Activated naive CD4-positive, alpha-beta T cell treated with anti-CD3 and anti-CD28 coated beads, Interleukin-2, amount 50 U/mL, for 72 hours (primary cell): ENCODE measurements at regions not wholly inside any gene's neighbourhood (a gene's known extent, or its start where the extent isn't known, plus 50 kb on each side); places are given as distances from the start of the nearest gene placed in this dataset.
"Not testable (repeated sequence)": the region's sequence is repeated elsewhere in the genome, so short reads cannot be mapped to it uniquely, and the experiment has no call there.

Experiments
- ATAC-seq, 2 donors: fragments of 150-1000 bp; cut with Tn5 transposase; 2 replicates each; pipeline ENCODE4 v1.10.0; 2021; ENCODE audit warnings: mild to moderate bottlenecking in 2 of 2, moderate library complexity in 2 of 2
- DNase-seq, 2 donors: peaks; one replicate each; pipeline ENCODE4 v3.0.0; 2021 to 2022; ENCODE audit warnings: low spot score in 2 of 2
- H3K27ac Mint-ChIP-seq, 2 donors: one replicate each; pipeline ENCODE4 v1.8.0; 2022; ENCODE audit warnings: mild to moderate bottlenecking in 2 of 2, mixed read lengths in 2 of 2
- H3K36me3 Mint-ChIP-seq, 2 donors: one replicate each; pipeline ENCODE4 v1.8.0; 2022; ENCODE audit warnings: mixed read lengths in 2 of 2
- H3K9me3 Mint-ChIP-seq, 2 donors: one replicate each; pipeline ENCODE4 v1.8.0; 2022; ENCODE audit warnings: mixed read lengths in 2 of 2

DNA sequence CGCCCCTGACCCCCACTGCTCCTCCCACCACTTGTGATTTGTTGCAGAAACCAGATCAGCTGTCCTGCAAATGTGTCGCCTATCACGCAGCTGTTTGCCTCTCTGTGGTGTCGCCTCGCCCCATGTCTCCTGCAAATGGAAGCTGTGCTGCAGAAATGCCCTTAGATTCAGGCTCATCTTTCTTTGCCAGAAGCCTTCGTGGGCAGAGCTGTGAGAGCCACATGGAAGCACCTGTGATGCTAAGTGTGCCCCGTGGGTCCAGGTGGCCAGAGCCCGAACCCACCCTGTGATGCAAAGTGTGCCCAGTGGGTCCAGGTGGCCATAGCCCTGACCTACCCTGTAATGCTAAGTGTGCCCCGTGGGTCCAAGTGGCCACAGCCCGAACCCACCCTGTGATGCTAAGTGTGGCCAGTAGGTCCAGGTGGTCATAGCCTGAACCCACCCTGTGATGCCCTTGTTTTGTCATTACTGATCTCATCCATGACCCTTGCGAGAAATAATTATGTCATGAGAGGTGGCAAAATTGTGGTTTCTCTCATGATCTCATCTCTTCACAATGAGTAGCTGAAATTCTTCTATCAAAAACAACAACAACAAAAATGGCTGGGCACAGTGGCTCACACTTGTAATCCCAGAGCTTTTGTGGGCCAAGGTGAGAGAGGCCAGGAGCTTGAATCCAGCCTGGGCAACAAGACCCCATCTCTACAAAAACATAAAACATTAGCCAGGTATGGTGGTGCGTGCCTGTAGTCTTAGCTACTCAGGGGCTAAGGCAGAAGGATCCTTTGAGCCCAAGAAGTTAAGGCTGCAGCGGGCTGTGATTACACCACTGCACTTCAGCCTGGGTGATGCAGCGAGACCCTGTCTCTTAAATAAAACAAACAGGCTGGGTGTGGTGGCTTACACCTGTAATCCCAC is 187.4 kb downstream of the GOLGA6L6 start:
- ATAC-seq = peak in 1 of 2 donors; percentile 12
- Mint-ChIP-seq H3K27ac (no peak overlapping the region), H3K36me3 (no peaks in the 10 kb centered on the region), H3K9me3 (no peaks in the 10 kb centered on the region)
- DNase-seq = peak; percentile 9 to 57

DNA sequence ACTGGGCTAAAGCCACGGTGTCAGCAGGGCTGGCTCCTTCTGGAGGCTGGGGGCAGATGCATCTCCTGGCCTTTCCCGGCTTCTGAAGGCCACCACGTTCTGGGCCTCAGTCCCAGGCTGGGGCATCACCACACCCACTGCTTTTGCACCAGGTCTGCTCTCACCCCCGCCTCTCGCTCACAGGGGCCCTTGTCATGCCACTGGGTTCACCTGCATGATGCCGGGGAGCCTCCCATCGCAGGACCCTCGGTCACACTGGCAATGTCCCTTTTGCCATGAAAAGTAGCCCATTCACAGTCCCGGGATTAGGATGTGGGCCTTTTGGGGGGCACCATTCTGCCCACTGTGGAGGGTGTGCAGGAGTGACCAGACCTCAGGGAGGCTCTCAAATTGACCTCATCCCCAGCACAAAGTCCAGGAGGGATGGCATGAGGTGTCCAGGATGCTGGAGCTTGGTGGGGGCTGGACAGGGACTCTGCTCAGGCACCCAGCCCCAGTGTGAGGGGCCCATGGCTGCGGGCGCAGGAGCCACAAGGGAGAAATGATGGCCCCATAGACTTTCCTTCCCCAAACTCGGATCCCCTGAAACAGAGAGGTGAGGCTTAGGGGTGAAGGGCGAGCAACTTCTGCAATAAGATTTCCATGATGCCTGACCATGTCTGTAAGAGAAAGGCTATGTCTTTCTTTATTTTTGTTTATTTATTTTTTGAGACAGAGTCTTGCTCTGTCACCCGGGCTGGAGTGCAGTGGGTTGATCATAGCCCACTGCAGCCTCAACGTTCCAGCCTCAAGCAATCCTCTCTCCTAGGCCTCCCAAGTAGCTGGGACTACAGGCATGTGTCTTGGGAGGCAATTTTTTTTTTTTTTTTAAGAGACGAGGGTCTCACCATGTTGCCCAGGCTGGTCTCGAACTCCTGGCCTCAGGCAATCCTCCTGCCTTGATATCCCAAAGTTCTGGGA is 189.1 kb downstream of the GOLGA6L6 start:
- H3K9me3 Mint-ChIP-seq = no peaks in the 10 kb centered on the region
- DNase-seq = no peak
- no peaks in the 10 kb centered on the region for H3K36me3 Mint-ChIP-seq
- H3K27ac Mint-ChIP-seq = no peak overlapping the region
- peak in 1 of 2 donors; percentile 6 for ATAC-seq

DNA sequence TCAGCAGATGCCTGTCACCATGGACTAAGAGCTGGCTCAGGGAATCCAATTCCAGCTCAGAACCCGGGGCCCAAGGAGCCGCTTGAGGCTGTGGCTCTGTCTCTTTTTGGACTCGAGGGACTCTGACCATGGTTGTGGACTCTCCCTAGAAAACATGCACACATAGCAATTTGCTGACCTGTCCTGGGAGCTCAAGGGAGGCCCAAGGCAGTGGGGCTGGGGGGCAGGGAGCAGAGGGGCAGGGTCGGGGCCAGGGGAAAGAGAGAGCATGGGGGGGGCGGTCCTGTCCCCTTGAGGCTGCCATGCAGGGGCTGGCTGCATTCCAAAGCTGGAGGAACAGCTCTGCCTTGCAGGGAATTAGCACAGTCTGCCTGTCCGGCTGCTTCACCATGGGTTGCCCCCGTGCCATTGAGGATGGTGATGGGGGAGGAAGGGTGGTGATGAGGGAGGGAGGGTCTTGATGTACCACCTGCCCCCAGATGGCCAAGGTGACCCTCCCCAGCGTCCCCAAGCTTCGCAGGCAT is 190.1 kb downstream of the GOLGA6L6 start:
- no peak overlapping the region for H3K27ac Mint-ChIP-seq
- H3K9me3 Mint-ChIP-seq = no peaks in the 10 kb centered on the region
- ATAC-seq (no peak), DNase-seq (peak in 1 of 2 donors; percentile 11)
- no peaks in the 10 kb centered on the region for H3K36me3 Mint-ChIP-seq

DNA sequence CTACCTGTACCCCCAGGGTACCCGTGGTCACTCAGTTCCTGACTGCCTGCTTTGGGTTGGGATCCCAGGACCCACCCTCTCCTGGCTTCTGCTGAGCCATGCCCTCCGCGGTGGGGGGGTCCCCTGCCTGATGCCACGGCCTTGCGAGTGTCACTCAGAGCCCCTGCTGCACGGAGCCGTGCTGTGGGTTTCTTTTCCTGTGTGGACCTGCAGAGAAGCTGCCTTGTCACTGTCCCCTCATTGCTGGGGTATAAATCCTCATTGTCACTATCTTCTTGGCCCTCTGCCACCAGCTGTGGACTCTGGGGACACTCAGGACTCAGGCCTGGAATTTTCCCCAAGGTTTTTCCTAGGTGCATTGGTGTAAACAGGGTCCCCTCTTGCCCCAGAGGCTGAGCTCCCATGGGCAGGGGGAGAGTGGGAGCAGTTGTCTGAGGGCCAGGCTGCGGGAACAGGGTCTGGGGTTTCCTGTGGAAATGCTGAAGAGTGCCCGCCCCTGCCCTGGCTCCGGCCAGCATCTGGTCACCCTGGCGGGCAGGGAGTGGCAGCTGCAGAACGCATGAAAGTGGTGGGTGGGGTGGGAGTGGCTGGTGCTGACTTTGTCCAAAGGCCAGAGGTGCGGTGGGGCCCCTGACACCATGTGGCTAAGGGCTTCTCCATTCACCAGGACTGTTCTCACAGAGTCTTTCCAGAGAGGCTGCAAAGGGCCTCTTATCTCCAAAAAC is 191.7 kb downstream of the GOLGA6L6 start:
- no peak for ATAC-seq
- peak; percentile 7 to 58 for DNase-seq
- no peaks in the 10 kb centered on the region for H3K9me3 Mint-ChIP-seq
- peak overlapping the region; percentile 17 to 30 for H3K27ac Mint-ChIP-seq
- no peaks in the 10 kb centered on the region for H3K36me3 Mint-ChIP-seq

DNA sequence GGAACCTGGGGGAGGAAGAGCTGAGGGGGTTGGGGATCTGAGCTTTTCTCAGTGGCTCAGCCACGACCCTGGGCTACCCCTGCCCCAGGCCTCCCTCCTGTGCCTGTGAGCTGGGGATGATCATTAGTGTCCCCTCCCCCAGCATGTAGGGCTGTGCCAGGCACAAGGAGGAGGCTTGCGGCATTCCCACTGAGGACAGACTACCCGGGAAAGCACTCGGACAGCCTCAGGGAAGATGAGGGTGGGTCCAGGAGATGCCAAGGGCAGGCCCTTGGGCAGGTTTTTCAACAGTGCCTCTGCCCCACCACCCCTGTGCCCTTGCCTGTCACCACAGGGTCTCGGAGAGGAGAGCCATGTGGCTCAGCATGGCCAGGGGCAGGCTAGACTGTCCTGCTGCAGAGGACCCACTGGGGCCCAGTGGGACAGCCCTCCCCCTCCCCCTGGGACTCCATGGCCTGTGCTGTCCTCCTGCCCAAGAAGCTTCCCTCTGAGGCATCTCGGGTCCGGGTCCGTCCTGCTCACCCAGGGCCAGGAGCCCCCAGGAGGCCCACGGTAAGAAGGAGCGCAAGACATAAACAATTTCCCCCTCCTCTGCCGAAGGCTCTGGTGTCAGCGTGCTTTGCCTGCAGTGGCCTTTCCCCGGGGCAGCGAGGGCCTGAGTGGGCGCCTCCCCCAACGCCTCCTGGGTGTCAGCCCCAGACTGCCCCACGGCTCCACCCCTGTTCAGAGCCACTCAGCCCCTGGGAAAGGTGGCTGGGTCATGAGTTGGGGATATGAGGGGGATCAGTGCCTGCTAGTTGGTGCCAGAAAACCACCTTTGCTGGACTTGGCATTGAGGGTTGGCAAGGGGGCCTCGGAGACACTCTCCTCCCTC is 192.5 kb downstream of the GOLGA6L6 start:
- Mint-ChIP-seq H3K9me3 (no peaks in the 10 kb centered on the region), H3K27ac (peak overlapping the region in 1 of 2 donors; percentile 17), H3K36me3 (no peaks in the 10 kb centered on the region)
- ATAC-seq (no peak), DNase-seq (peak; percentile 15 to 58)

DNA sequence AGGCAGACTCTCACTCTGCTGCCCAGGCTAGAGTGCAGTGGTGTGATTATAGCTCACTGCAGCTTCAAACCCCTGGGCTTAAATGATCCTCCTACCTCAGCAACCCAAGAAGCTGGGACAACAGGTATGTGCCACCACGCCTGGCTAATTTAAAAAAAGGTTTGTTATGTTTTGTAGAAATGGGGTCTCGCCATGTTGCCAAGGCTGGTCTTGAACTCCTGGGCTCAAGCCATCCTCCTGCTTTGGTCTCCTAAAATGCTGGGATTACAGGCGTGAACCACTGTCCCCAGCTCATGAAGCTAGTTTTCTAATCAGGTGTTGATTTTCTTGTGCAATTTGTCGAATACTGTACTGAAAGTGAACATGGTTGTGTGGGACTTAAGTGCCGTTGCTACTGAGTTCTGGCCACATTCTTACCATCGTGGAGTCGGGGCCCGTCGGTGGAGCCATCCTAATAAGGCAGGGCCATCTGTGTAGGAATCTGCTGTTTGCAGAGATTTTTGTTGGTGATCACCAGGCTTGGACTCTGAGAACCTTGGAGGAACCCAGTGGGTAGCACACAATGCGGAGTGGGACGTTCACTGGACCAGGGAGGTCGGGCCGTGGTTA is 193.2 kb downstream of the GOLGA6L6 start:
- DNase-seq (no peak), ATAC-seq (no peak)
- H3K9me3 Mint-ChIP-seq = no peaks in the 10 kb centered on the region
- H3K27ac Mint-ChIP-seq = no peak overlapping the region
- no peaks in the 10 kb centered on the region for H3K36me3 Mint-ChIP-seq

GRCh38 chr15:20346082-20346805 is 195.4 kb downstream of the GOLGA6L6 start:
- Mint-ChIP-seq H3K27ac (no peak overlapping the region), H3K9me3 (no peaks in the 10 kb centered on the region)
- peak; percentile 3 to 55 for DNase-seq

GRCh38 chr15:20345401-20345958 is 196.1 kb downstream of the GOLGA6L6 start:
- no peaks in the 10 kb centered on the region for H3K36me3 Mint-ChIP-seq
- peak in 1 of 2 donors; percentile 56 for DNase-seq
- ATAC-seq = no peak
- H3K9me3 Mint-ChIP-seq = no peaks in the 10 kb centered on the region
- H3K27ac Mint-ChIP-seq = no peak overlapping the region

More at GRCh38 chr15:20346082-20346805, 195.4 kb downstream of the GOLGA6L6 start:
- ATAC-seq = no peak
- no peaks in the 10 kb centered on the region for H3K36me3 Mint-ChIP-seq

GRCh38 chr15:20344601-20345400 is 196.8 kb downstream of the GOLGA6L6 start:
- H3K36me3 Mint-ChIP-seq = no peaks in the 10 kb centered on the region
- ATAC-seq (no peak), DNase-seq (peak in 1 of 2 donors; percentile 56)
- H3K27ac Mint-ChIP-seq = no peak overlapping the region
- no peaks in the 10 kb centered on the region for H3K9me3 Mint-ChIP-seq

GRCh38 chr15:20343395-20344211 is 198.0 kb downstream of the GOLGA6L6 start:
- peak in 1 of 2 donors; percentile 55 for DNase-seq
- not testable (repeated sequence) for ATAC-seq

GRCh38 chr15:20342601-20343394 is 198.8 kb downstream of the GOLGA6L6 start:
- H3K36me3 Mint-ChIP-seq = not testable (repeated sequence)

More at GRCh38 chr15:20343395-20344211, 198.0 kb downstream of the GOLGA6L6 start:
- H3K36me3 Mint-ChIP-seq, H3K27ac Mint-ChIP-seq, H3K9me3 Mint-ChIP-seq: not testable (repeated sequence)

More at GRCh38 chr15:20342601-20343394, 198.8 kb downstream of the GOLGA6L6 start:
- H3K27ac Mint-ChIP-seq, DNase-seq, ATAC-seq, H3K9me3 Mint-ChIP-seq: not testable (repeated sequence)
